HepG2 (cell line): ENCODE measurements at regions not wholly inside any gene's neighbourhood (a gene's known extent, or its start where the extent isn't known, plus 50 kb on each side); places are given as distances from the start of the nearest gene placed in this dataset.

Experiments used
- ATAC-seq: fragments of 200-7000 bp; cut with Tn5 transposase; 3 replicates; pipeline ENCODE4 v1.9.1; 2020; ENCODE audit warnings: mild to moderate bottlenecking, moderate library complexity
- BruUV-seq: library from RNA; stranded (reverse); fragments of 400-500 nt; replicated peaks from 2 replicates; lab custom pipeline; 2021; lab: Mats Ljungman, UMichigan
- CTCF ChIA-PET: fragments of 300-600 bp; formaldehyde crosslinking; extraction: SDS; loops from one replicate; lab custom pipeline; 2021; ENCODE audit warnings: low total read pairs, inconsistent platforms, low intra/inter-chr PET ratio; lab: Yijun Ruan, JAX
- POLR2A ChIA-PET: fragments of 350-600 bp; sonication (Branson Sonifier 250); formaldehyde crosslinking; loops from one replicate; lab custom pipeline; 2020; ENCODE audit warnings: antibody characterized with exemption, inconsistent platforms; lab: Yijun Ruan, JAX
- DNase-seq: peaks from one replicate; pipeline ENCODE4 v3.0.0-alpha.2; 2015; ENCODE audit warnings: low spot score
- FAIRE-seq: peaks from 3 replicates; lab custom pipeline; 2011; peaks lifted over from hg19 to GRCh38; lab: Jason Lieb, UNC
- H2AFZ ChIP-seq: one replicate; pipeline ENCODE4 v1.6.1; 2011; ENCODE audit warnings: low read length, inconsistent platforms
- H3K27ac ChIP-seq: fragments of 300-600 bp; 3 replicates; pipeline ENCODE4 v1.8.0; 2011; ENCODE audit warnings: mixed run types, mild to moderate bottlenecking, mixed read lengths, low read length, inconsistent platforms; ENCODE audit not compliant: insufficient read depth; ENCODE audit errors: extremely low read length
- H3K27me3 ChIP-seq, 2 experiments: fragments of 200-600 bp in 1 of 2; 2 replicates in 1 of 2; 3 replicates in 1 of 2; pipeline versions ENCODE4 v1.6.0 to v1.8.0; 2011; ENCODE audit warnings: low read length in 2 of 2, mild to moderate bottlenecking in 2 of 2, moderate library complexity in 2 of 2, inconsistent platforms in 1 of 2; ENCODE audit not compliant: insufficient read depth in 2 of 2, control insufficient read depth in 1 of 2
- H3K36me3 ChIP-seq, 2 experiments: fragments of 200-600 bp in 1 of 2; replicated peaks in 1 of 2; 2 replicates in 1 of 2; 3 replicates in 1 of 2; pipeline versions ENCODE4 v1.5.1 to v1.8.0; 2011; ENCODE audit warnings: low read length in 2 of 2, inconsistent platforms in 1 of 2; ENCODE audit not compliant: insufficient read depth in 2 of 2, control insufficient read depth in 1 of 2
- H3K4me1 ChIP-seq: 2 replicates; pipeline ENCODE4 v1.5.1; 2012; ENCODE audit warnings: low read length, inconsistent platforms; ENCODE audit not compliant: insufficient read depth
- H3K4me2 ChIP-seq: 2 replicates; pipeline ENCODE4 v1.6.0; 2011; ENCODE audit warnings: low read depth, low read length, inconsistent platforms
- H3K4me3 ChIP-seq, 3 experiments: fragments of 200-600 bp in 1 of 3; sonication (generic), shearing (Covaris generic) in 1 of 3; replicated peaks in 1 of 3; 2 replicates each; pipeline ENCODE4 v1.5.1; 2011 to 2016; ENCODE audit warnings: low read length in 3 of 3, inconsistent platforms in 2 of 3, low read depth in 2 of 3, mild to moderate bottlenecking in 2 of 3, control low read depth in 1 of 3, mixed read lengths in 1 of 3; ENCODE audit not compliant: insufficient read depth in 1 of 3
- H3K79me2 ChIP-seq: one replicate; pipeline ENCODE4 v1.6.1; 2011; ENCODE audit warnings: low read length, inconsistent platforms; ENCODE audit not compliant: insufficient read depth
- H3K9ac ChIP-seq: 2 replicates; pipeline ENCODE4 v1.6.0; 2011; ENCODE audit warnings: mild to moderate bottlenecking, low read depth, low read length, inconsistent platforms; ENCODE audit not compliant: insufficient read depth
- H3K9me3 ChIP-seq: 2 replicates; pipeline ENCODE4 v1.5.1; 2012; ENCODE audit warnings: mild to moderate bottlenecking, low read length
- H4K20me1 ChIP-seq: 2 replicates; pipeline ENCODE4 v1.6.0; 2011; ENCODE audit warnings: inconsistent platforms, mild to moderate bottlenecking, low read length, moderate library complexity; ENCODE audit not compliant: insufficient read depth
- ARID4A ChIP-seq: sonication (generic); formaldehyde crosslinking; IDR thresholded peaks from 2 replicates; pipeline ENCODE4 v1.5.0; 2020; ENCODE audit warnings: mild to moderate bottlenecking, missing genetic modification reagents, borderline replicate concordance
- DMAP1 ChIP-seq: IDR thresholded peaks from 2 replicates; pipeline ENCODE4 v1.6.1; 2016
- KLF9 ChIP-seq: IDR thresholded peaks from 2 replicates; pipeline ENCODE4 v1.6.1; 2016; ENCODE audit warnings: low read depth
- RBM22 ChIP-seq: fragments of 200-400 bp; formaldehyde crosslinking; optimal IDR thresholded peaks from 2 replicates; pipeline ENCODE3; 2017; ENCODE audit warnings: mild to moderate bottlenecking, low read length, moderate library complexity
- ZNF280D ChIP-seq: sonication (generic); formaldehyde crosslinking; IDR thresholded peaks from 2 replicates; pipeline ENCODE4 v1.5.1; 2020; ENCODE audit warnings: mild to moderate bottlenecking, missing genetic modification reagents
- WGBS: methylation state at CpG from one replicate; pipeline ENCODE4 v1.1.6; 2017; ENCODE audit warnings: low lambda C conversion rate; 5-methylcytosine and 5-hydroxymethylcytosine counted together
- in situ Hi-C: cut with HindIII; loops from 2 replicates; pipeline ENCODE4 v1.10.0; 2017; ENCODE audit warnings: low pct_unique_long_range_greater_than_20kb; ENCODE audit not compliant: extremely low pct_ligation_motif_present
- intact Hi-C: fragments of 100-400 bp; cut with micrococcal nuclease; formaldehyde crosslinking; loops from one replicate; pipeline ENCODE4 v1.10.0; 2022; ENCODE audit not compliant: unreplicated experiment

GRCh38 chrX:116749943-116750342, 287.2 kb upstream of the CT83 start (continued):
- TF ChIP-seq ARID4A (no peak), ZNF280D (no peak), DMAP1 (CRISPR knock-in tag) (no peak), KLF9 (CRISPR knock-in tag) (no peak)
- TF ChIP-seq, all 625 proteins: peak for 0

GRCh38 chrX:116732214-116732613, 269.4 kb upstream of the CT83 start:
- Histone ChIP-seq H3K36me3 (no peaks in the 10 kb centered on the region), H3K79me2 (no peaks in the 10 kb centered on the region), H4K20me1 (no peaks in the 10 kb centered on the region), H3K4me2 (no peak overlapping the region), H3K9me3 (no peaks in the 10 kb centered on the region), H3K4me3 (no peak overlapping the region), H3K27me3 (no peaks in the 10 kb centered on the region), H3K4me1 (no peaks in the 10 kb centered on the region), H2AFZ (no peak overlapping the region), H3K9ac (no peak overlapping the region), H3K27ac (no peak overlapping the region)
- CTCF ChIA-PET: no interaction called here
- no peak for ATAC-seq
- no peak for FAIRE-seq
- no peak for DNase-seq
- in situ Hi-C loops: no loop called here
- WGBS: 0% methylated on average over 2 of the region's 2 CpGs
- TF ChIP-seq RBM22: no peak
- no TSS peak for BruUV-seq
- POLR2A ChIA-PET: no interaction called here
- intact Hi-C loops: no loop called here
